GDM1 (cell line): ENCODE measurements at regions not wholly inside any gene's neighbourhood (a gene's known extent, or its start where the extent isn't known, plus 50 kb on each side); places are given as distances from the start of the nearest gene placed in this dataset.
"Not testable (repeated sequence)": the region's sequence is repeated elsewhere in the genome, so short reads cannot be mapped to it uniquely, and the experiment has no call there.

Source experiments
- DNase-seq: peaks from one replicate; lab custom pipeline; 2025; lab: John Stamatoyannopoulos, UW

DNA sequence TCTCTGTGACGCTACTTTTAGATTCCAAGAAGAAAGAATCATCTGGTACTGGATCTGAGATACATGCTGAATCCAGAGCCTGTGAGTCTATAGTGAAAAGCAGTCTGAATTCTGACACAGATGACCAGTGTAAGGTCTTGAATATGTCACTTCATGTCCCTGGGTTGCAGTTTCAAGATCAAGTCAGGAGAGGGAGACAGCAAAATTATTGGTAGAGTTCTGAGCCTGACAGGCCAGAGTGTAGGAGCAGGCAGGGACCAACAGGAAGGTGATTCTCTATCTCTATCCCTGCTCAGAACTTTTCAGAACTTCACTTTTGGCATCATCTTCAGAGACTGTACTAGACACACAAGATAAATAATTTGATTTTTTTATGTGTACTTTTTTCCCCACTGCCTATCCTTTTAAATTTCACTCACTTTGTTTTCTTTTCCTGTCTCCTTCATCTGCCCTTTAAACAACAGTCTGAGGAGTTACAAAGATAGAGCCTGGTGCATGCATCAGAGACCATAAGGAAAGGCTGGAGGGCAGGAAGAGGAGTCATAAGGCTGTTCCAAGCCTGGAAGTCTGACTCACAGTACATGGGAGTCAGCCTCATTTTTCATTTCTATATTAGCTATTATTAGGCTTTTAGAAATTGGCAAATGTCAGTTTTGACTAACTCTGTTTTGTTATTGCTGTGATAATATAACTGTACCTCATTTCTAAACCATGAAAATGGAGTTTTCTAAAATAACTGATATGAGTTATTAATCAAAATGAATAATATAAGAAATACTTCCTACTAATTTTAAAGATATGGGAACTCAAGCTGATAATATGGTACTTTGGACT is 120.2 kb upstream of the TMEM229A start:
- peak; percentile 8 for DNase-seq

- no peak for DNase-seq
These were observed 104.8 kb upstream of the TMEM229A start for GRCh38 chr7:124137664-124138063.

DNA sequence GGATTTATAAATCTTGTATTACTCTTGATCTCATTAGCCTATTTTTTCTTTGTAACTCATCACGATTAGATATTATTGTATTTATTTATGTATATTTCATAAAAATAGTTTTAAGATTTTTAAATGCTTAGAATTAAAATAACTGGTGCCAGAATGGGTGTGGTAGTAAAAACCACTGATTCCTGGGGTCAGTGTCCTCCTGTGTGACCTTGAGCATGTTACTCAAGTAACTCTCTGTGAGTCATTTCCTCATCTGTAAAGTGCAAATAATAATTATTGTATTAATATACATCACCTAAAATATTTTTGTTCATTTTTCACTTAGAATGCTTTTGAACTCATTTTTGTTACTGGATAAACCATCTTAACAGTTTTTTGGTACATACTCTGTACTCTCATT is 91.3 kb upstream of the TMEM229A start:
- no peak for DNase-seq

DNA sequence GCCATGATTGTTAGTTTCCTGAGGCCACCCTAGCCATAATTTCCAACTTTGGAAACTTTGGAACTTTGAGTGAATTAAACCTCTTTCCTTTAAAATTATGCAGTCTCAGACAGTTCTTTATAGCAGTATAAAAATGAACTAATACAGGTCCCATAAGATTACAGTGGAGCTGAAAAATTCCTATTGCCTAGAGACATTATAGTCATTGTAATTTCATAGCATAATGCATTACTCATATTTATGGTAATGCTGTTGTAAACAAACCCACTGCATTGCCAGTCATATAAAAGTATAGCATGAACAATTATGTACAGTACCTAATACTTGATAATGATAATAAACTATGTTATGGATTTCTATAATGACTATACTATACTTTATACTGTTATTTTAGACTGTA is 88.0 kb upstream of the TMEM229A start:
- DNase-seq: no peak

GRCh38 chr7:124113045-124113444 is 80.2 kb upstream of the TMEM229A start:
- no peak for DNase-seq

DNA sequence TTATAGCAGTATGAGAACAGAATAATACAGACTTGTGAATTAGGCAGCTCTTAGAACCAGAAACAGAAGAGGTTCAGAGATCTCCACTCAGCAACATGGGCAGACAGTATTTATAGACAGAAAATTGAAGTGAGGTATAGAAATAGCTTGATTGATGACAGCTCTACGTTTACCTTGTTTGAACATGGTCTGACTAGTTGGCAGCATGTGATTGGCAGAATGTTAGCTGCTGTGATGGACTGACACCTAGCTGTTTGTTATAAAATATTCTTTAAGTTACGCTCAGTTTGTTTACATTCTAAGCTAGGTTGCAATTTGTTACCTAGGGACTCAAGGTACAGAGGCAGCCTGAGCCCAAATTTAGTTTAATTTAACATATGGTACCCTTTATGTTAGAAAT is 73.7 kb upstream of the TMEM229A start:
- DNase-seq: no peak

GRCh38 chr7:124101173-124101768 is 68.4 kb upstream of the TMEM229A start:
- DNase-seq: no peak

GRCh38 chr7:124100190-124100589 is 67.3 kb upstream of the TMEM229A start:
- no peak for DNase-seq

- not testable (repeated sequence) for DNase-seq
These were observed 66.7 kb upstream of the TMEM229A start for GRCh38 chr7:124099585-124099984.

DNA sequence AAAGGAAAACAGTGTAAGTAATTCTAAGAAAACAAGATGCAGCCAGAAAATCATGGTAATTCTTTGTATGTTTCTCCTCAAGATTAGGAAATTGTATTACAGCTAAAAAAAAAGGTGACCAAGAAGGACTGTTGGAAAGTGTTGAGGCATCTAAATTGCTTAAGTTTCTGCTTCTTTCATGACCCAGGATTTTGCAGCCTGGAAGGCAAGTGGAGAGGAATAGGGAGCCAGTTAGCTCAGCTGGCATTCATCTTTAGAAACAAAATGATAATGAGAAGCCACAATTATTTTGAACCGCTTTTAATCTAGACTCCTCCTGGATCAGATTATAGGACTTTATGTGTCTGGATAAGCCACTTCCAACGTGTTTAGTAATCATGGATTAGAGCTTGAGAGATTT is 56.8 kb upstream of the TMEM229A start:
- DNase-seq: no peak

DNA sequence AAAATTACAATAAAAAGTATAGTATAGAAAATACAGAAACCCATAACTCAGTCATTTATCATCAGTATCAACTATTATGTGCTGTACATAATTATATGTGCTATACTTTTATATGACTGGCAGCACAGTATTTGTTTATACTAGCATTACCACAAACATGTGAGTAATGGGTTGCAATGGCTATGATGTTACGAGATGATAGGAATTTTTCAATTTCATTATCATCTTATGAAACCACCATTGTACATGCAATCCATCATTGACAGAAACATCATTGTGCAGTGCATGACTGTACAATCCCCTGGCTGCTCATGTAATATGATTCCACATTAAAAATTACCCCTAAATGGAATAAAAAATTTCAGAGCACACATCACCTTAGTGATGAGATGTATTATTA is 55.7 kb upstream of the TMEM229A start:
- no peak for DNase-seq

- DNase-seq: no peak
These were observed 54.0 kb upstream of the TMEM229A start for GRCh38 chr7:124086843-124087242.

- DNase-seq: no peak
These were observed 52.3 kb upstream of the TMEM229A start for GRCh38 chr7:124085179-124085578.

- no peak for DNase-seq
These were observed 51.2 kb upstream of the TMEM229A start for GRCh38 chr7:124084024-124084423.
